GM23248 (cell line): ENCODE measurements at regions not wholly inside any gene's neighbourhood (a gene's known extent, or its start where the extent isn't known, plus 50 kb on each side); places are given as distances from the start of the nearest gene placed in this dataset.

Source experiments
- EZH2 ChIP-seq: fragments of 200-600 bp; sonication (generic); IDR thresholded peaks from 2 replicates; pipeline ENCODE4 v1.6.1; 2018; ENCODE audit warnings: antibody characterized with exemption, mild to moderate bottlenecking; ENCODE audit not compliant: insufficient read depth, poor library complexity, severe bottlenecking
- EZH2phosphoT487 ChIP-seq: fragments of 200-600 bp; sonication (generic); IDR thresholded peaks from 2 replicates; pipeline ENCODE4 v1.6.1; 2018; ENCODE audit warnings: antibody characterized with exemption, moderate library complexity, mild to moderate bottlenecking, low read depth; ENCODE audit not compliant: insufficient read depth

- TF ChIP-seq EZH2 (no peak), EZH2phosphoT487 (no peak)
Measured at GRCh38 chr3:161619351-161619750, 122.7 kb downstream of the OTOL1 start.
